ENCODE measurements at regions not wholly inside any gene's neighbourhood (a gene's known extent, or its start where the extent isn't known, plus 50 kb on each side); places are given as distances from the start of the nearest gene placed in this dataset.

DNA sequence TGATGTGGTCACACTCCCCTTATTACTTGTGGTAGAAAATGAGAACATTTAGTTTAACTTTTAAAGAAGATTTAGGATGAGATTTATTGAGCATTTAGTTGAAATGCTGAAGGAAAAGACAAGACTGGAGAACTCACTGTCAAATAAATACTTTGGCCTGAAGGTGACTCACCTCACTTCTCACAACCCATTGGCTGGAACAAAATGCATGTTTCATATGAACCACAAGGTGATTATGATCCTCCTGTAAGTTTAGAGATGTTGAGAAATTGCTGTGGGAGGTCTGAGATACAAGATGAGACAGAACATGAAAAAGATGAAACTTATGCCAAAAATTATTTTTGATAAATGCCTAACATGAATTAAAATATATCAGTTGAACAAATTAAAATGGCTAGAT is 1004.5 kb downstream of the SOCS6 start:
- no peak overlapping the region for H3K27ac ChIP-seq (ENCODE audit: low read length, poor library complexity, severe bottlenecking)
- H3K36me3 ChIP-seq (ENCODE audit: control insufficient read depth in 1 of 2, insufficient read depth in 2 of 2, low read depth in 1 of 2, low read length in 2 of 2) = no peaks in the 10 kb centered on the region
- H4K91ac ChIP-seq (ENCODE audit: low read length) = no peak overlapping the region
- no peak overlapping the region for H3K4ac ChIP-seq (ENCODE audit: low read depth in 1 of 2, low read length in 2 of 2)
- H2AK5ac ChIP-seq (ENCODE audit: low read length, severe bottlenecking) = no peak overlapping the region
- no peak overlapping the region for H2BK5ac ChIP-seq (ENCODE audit: low read depth, low read length, poor library complexity, severe bottlenecking)
- H3K27me3 ChIP-seq (ENCODE audit: control insufficient read depth in 1 of 2, insufficient read depth in 1 of 2, low read length in 2 of 2) = no peaks in the 10 kb centered on the region
- no peak overlapping the region for H4K8ac ChIP-seq (ENCODE audit: low read length)
- H2BK120ac ChIP-seq (ENCODE audit: low read depth, low read length) = no peak overlapping the region
- H2BK15ac ChIP-seq (ENCODE audit: low read depth, poor library complexity, severe bottlenecking) = no peak overlapping the region
- H3K4me3 ChIP-seq (ENCODE audit: insufficient read depth in 1 of 2, low read depth in 1 of 2, low read length in 2 of 2) = no peak overlapping the region
- no peak overlapping the region for H2AFZ ChIP-seq (ENCODE audit: low read depth, low read length)
- H3K9me3 ChIP-seq (ENCODE audit: control insufficient read depth, low read length) = no peaks in the 10 kb centered on the region
- no peak overlapping the region for H3K9ac ChIP-seq (ENCODE audit: low read length)
- H3K18ac ChIP-seq (ENCODE audit: low read depth in 1 of 2, low read length in 2 of 2) = no peak overlapping the region
- no peak overlapping the region for H2BK12ac ChIP-seq (ENCODE audit: low read length in 2 of 2)
- H3K4me1 ChIP-seq (ENCODE audit: control insufficient read depth, insufficient read depth, low read depth, low read length) = no peaks in the 10 kb centered on the region
- H3K79me1 ChIP-seq (replicated peaks; ENCODE audit: low read length, poor library complexity, severe bottlenecking) = no peaks in the 10 kb centered on the region
- DNase-seq = no peak
- no peak overlapping the region for H3K23ac ChIP-seq (ENCODE audit: low read length in 2 of 2)
- no peak overlapping the region for H3K14ac ChIP-seq (ENCODE audit: low read length in 2 of 2)
- H3K4me2 ChIP-seq (ENCODE audit: low read length, poor library complexity, severe bottlenecking) = no peak overlapping the region

DNA sequence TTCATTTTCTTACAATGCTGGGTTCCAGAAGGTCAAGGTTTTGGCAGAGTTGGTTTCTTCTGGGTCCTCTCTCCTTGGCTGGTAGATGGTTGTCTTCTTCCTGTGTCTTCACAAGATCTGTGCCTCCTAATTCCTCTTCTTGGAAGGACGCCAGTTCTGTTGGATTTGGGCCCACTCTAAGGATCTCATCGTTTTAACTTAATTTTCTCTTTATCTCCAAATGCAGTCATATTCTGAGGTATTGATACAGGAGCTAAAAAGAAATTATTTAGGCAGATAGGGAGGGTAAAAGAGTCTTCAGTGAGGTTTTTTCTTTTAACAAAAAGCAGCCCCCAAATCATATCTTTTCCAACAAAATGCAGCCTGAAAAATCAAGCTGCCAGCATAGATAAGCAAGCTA is 998.4 kb downstream of the SOCS6 start:
- Histone ChIP-seq H2AFZ (ENCODE audit: low read depth, low read length) (no peak overlapping the region), H3K27ac (ENCODE audit: low read length, poor library complexity, severe bottlenecking) (no peak overlapping the region), H3K4me3 (ENCODE audit: insufficient read depth in 1 of 2, low read depth in 1 of 2, low read length in 2 of 2) (no peak overlapping the region), H3K79me1 (replicated peaks; ENCODE audit: low read length, poor library complexity, severe bottlenecking) (no peaks in the 10 kb centered on the region), H4K8ac (ENCODE audit: low read length) (no peak overlapping the region), H3K4me1 (ENCODE audit: control insufficient read depth, insufficient read depth, low read depth, low read length) (no peaks in the 10 kb centered on the region), H2BK5ac (ENCODE audit: low read depth, low read length, poor library complexity, severe bottlenecking) (no peak overlapping the region), H2BK12ac (ENCODE audit: low read length in 2 of 2) (no peak overlapping the region), H3K27me3 (ENCODE audit: control insufficient read depth in 1 of 2, insufficient read depth in 1 of 2, low read length in 2 of 2) (no peaks in the 10 kb centered on the region), H3K23ac (ENCODE audit: low read length in 2 of 2) (no peak overlapping the region), H2BK15ac (ENCODE audit: low read depth, poor library complexity, severe bottlenecking) (no peak overlapping the region), H3K36me3 (ENCODE audit: control insufficient read depth in 1 of 2, insufficient read depth in 2 of 2, low read depth in 1 of 2, low read length in 2 of 2) (no peaks in the 10 kb centered on the region), H3K18ac (ENCODE audit: low read depth in 1 of 2, low read length in 2 of 2) (no peak overlapping the region), H3K9ac (ENCODE audit: low read length) (no peak overlapping the region), H4K91ac (ENCODE audit: low read length) (no peak overlapping the region), H3K4ac (ENCODE audit: low read depth in 1 of 2, low read length in 2 of 2) (no peak overlapping the region), H3K4me2 (ENCODE audit: low read length, poor library complexity, severe bottlenecking) (no peak overlapping the region), H2BK120ac (ENCODE audit: low read depth, low read length) (no peak overlapping the region), H2AK5ac (ENCODE audit: low read length, severe bottlenecking) (no peak overlapping the region), H3K14ac (ENCODE audit: low read length in 2 of 2) (no peak overlapping the region), H3K9me3 (ENCODE audit: control insufficient read depth, low read length) (no peaks in the 10 kb centered on the region)
- no peak for DNase-seq
- no CpG with 5 or more reads among the region's 2 CpGs for WGBS

DNA sequence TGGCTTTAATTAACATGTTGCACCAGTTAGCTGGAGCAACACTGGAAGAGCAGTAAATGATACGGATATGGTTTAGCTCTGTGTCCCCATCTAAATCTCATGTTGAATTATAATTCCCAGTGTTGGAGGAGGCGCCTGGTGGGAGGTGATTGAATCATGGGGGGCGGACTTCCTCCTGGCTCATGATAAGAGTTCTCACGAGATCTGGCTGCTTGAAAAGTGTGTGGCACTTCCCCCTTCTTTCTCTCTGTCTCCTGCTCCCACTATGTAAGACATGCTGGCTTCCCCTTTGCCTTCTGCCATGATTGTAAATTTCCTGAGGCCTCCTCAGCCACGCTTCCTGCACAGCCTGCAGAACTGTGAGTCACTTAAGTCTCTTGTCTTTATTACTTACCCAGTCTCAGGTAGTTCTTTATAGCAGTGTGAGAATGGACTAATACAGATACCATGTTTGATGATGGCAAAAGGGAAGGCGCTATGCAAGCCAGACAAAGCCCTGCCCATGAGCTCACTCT is 963.6 kb downstream of the SOCS6 start:
- no peak overlapping the region for H3K23ac ChIP-seq (ENCODE audit: low read length in 2 of 2)

DNA sequence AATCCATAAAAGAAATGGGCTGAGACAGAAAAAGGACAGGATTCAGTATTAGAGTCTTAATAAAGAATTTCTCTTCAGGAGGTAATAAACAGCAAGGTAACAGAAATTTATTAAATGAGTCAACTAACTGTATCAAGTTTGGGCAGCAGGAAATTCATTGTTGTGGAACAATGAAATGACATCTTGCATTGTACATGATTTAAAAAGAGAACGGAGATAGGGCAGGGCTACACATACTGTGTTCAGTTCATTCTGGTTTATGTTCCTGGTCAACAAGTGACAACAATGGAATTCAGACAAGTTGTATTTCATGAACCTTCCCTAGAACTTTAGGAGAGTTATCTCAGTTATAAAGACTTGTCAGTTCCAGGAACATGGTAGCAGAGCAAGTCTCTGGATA is 961.3 kb downstream of the SOCS6 start:
- Histone ChIP-seq H3K18ac (ENCODE audit: low read depth in 1 of 2, low read length in 2 of 2) (no peak overlapping the region), H2AFZ (ENCODE audit: low read depth, low read length) (no peak overlapping the region), H3K4me2 (ENCODE audit: low read length, poor library complexity, severe bottlenecking) (no peak overlapping the region), H3K4me3 (ENCODE audit: insufficient read depth in 1 of 2, low read depth in 1 of 2, low read length in 2 of 2) (no peak overlapping the region), H3K9ac (ENCODE audit: low read length) (no peak overlapping the region), H2BK5ac (ENCODE audit: low read depth, low read length, poor library complexity, severe bottlenecking) (no peak overlapping the region), H2BK120ac (ENCODE audit: low read depth, low read length) (no peak overlapping the region), H2AK5ac (ENCODE audit: low read length, severe bottlenecking) (no peak overlapping the region), H3K23ac (ENCODE audit: low read length in 2 of 2) (no peak overlapping the region), H4K8ac (ENCODE audit: low read length) (no peak overlapping the region), H2BK15ac (ENCODE audit: low read depth, poor library complexity, severe bottlenecking) (no peak overlapping the region), H3K36me3 (ENCODE audit: control insufficient read depth in 1 of 2, insufficient read depth in 2 of 2, low read depth in 1 of 2, low read length in 2 of 2) (no peaks in the 10 kb centered on the region), H4K91ac (ENCODE audit: low read length) (no peak overlapping the region), H3K4ac (ENCODE audit: low read depth in 1 of 2, low read length in 2 of 2) (no peak overlapping the region), H3K9me3 (ENCODE audit: control insufficient read depth, low read length) (no peaks in the 10 kb centered on the region), H3K27me3 (ENCODE audit: control insufficient read depth in 1 of 2, insufficient read depth in 1 of 2, low read length in 2 of 2) (no peaks in the 10 kb centered on the region), H2BK12ac (ENCODE audit: low read length in 2 of 2) (no peak overlapping the region), H3K79me1 (replicated peaks; ENCODE audit: low read length, poor library complexity, severe bottlenecking) (no peaks in the 10 kb centered on the region), H3K14ac (ENCODE audit: low read length in 2 of 2) (no peak overlapping the region), H3K27ac (ENCODE audit: low read length, poor library complexity, severe bottlenecking) (no peak overlapping the region), H3K4me1 (ENCODE audit: control insufficient read depth, insufficient read depth, low read depth, low read length) (no peaks in the 10 kb centered on the region)
- WGBS = 73% methylated on average over 1 of the region's 1 CpG
- DNase-seq = no peak

More for the DNA sequence above, 963.6 kb downstream of the SOCS6 start:
- no peak overlapping the region for H2BK15ac ChIP-seq (ENCODE audit: low read depth, poor library complexity, severe bottlenecking)
- no peak overlapping the region for H3K14ac ChIP-seq (ENCODE audit: low read length in 2 of 2)
- H4K91ac ChIP-seq (ENCODE audit: low read length) = no peak overlapping the region
- no peak overlapping the region for H2BK5ac ChIP-seq (ENCODE audit: low read depth, low read length, poor library complexity, severe bottlenecking)
- no peak overlapping the region for H3K18ac ChIP-seq (ENCODE audit: low read depth in 1 of 2, low read length in 2 of 2)
- H3K27me3 ChIP-seq (ENCODE audit: control insufficient read depth in 1 of 2, insufficient read depth in 1 of 2, low read length in 2 of 2) = no peaks in the 10 kb centered on the region
- no peaks in the 10 kb centered on the region for H3K9me3 ChIP-seq (ENCODE audit: control insufficient read depth, low read length)
- no peaks in the 10 kb centered on the region for H3K4me1 ChIP-seq (ENCODE audit: control insufficient read depth, insufficient read depth, low read depth, low read length)
- no peak for DNase-seq
- no peak overlapping the region for H4K8ac ChIP-seq (ENCODE audit: low read length)
- no peak overlapping the region for H3K9ac ChIP-seq (ENCODE audit: low read length)
- H2AFZ ChIP-seq (ENCODE audit: low read depth, low read length) = no peak overlapping the region
- H3K4ac ChIP-seq (ENCODE audit: low read depth in 1 of 2, low read length in 2 of 2) = no peak overlapping the region
- H2BK12ac ChIP-seq (ENCODE audit: low read length in 2 of 2) = no peak overlapping the region
- no peaks in the 10 kb centered on the region for H3K36me3 ChIP-seq (ENCODE audit: control insufficient read depth in 1 of 2, insufficient read depth in 2 of 2, low read depth in 1 of 2, low read length in 2 of 2)
- no peak overlapping the region for H2BK120ac ChIP-seq (ENCODE audit: low read depth, low read length)
- H3K79me1 ChIP-seq (replicated peaks; ENCODE audit: low read length, poor library complexity, severe bottlenecking) = no peaks in the 10 kb centered on the region
- no peak overlapping the region for H3K4me3 ChIP-seq (ENCODE audit: insufficient read depth in 1 of 2, low read depth in 1 of 2, low read length in 2 of 2)
- H2AK5ac ChIP-seq (ENCODE audit: low read length, severe bottlenecking) = no peak overlapping the region
- H3K27ac ChIP-seq (ENCODE audit: low read length, poor library complexity, severe bottlenecking) = no peak overlapping the region
- H3K4me2 ChIP-seq (ENCODE audit: low read length, poor library complexity, severe bottlenecking) = no peak overlapping the region
- WGBS = 56% methylated on average over 5 of the region's 6 CpGs

Data from mesenchymal stem cell (in vitro differentiated cells and primary cell).